ENCODE measurements at regions not wholly inside any gene's neighbourhood (a gene's known extent, or its start where the extent isn't known, plus 50 kb on each side); places are given as distances from the start of the nearest gene placed in this dataset.
"Not testable (repeated sequence)": the region's sequence is repeated elsewhere in the genome, so short reads cannot be mapped to it uniquely, and the experiment has no call there.

DNA sequence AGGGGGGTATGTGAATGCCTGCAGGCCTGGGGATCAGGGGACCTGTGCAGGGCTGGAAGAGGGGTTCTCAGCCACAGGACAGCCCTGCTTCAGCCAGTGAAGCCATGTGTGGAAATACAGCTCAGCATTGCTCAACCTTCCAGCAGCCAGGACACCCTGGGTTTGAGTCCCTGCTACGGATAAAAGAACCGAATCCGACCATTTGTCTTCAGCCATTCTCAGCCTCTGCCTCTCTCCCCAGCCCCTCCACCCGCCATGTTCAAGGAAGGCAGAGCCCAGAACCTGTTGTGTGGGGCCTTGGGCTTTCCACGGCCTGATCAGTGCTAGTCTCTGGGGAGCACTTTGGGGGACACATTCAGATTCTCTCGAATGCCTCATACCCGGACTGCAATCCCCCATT, 337.5 kb downstream of the PREX1 start:
- DNase-seq: not testable (repeated sequence)

DNA sequence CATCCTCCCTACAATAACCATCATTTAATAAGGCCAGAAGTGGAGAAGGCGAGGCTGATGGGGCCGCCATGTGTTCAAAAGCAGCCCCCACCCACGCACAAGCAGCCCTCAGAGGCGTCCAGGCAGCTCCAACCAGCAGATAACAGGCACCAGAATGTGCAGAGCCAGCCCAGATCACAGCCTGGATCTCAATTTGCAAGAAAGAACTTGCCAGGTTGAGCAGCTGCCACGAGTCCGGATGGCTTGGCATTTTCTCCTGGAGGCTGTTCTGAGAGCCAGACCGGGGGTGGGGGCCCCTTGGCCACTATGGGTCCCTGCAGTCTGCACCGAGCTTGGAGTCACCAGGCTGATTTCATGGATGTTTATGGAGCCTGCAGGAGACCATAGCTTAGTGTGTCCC, 338.1 kb downstream of the PREX1 start:
- no peak for DNase-seq

DNA sequence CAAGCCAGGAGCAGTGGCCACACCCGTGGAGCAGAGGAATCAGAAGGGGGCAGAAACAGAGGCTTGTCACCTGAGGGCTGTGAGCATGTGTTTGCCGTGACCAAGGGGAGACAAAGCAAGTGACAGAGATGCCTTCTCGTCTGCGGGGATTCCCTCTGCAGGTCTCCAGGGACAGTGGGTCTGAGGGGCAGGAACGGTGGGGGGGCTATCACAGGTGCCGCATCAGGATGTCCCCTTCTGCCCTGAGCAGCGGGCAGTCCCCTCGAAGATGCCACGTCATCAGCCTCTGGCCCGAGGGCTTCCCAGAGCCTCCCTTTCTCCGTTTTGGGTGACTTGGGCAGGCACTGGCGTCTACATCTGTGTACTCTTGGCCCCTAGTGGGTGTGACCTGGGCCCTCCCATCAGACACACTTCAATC, 338.7 kb downstream of the PREX1 start:
- DNase-seq: no peak

DNA sequence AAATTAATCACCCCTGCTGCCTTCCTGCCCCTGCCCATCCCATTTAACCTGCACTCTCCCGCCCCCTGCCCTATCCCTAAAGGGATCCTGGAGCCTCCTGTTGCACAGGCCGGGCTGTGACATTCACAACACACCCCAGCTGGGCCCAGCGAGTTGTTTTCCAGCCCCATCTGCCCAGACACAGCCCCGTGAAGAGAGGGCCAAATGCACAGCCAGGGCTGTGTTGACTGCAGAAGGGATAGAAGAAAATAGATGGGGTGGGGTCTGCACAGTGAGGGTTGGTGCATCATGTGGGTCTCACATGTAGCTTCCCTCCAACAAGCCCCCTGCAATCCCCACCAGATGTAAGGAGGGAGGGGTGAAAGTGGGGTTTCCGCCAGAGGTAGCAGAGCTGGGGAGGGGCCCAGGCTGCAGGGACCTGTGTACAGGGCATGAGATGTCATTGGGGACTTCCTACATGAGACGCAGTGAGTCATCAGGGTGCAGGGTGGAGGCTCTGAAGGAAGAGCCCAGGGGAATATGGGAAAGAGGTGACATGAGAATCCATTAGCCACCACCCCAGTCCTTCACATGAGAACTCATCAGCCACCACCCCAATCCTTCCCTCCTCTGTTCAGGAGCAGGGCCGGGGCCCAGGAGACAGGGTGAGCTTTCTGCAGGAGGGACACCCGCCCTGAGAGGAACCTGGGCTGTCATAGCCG, 339.3 kb downstream of the PREX1 start:
- DNase-seq: not testable (repeated sequence)

DNA sequence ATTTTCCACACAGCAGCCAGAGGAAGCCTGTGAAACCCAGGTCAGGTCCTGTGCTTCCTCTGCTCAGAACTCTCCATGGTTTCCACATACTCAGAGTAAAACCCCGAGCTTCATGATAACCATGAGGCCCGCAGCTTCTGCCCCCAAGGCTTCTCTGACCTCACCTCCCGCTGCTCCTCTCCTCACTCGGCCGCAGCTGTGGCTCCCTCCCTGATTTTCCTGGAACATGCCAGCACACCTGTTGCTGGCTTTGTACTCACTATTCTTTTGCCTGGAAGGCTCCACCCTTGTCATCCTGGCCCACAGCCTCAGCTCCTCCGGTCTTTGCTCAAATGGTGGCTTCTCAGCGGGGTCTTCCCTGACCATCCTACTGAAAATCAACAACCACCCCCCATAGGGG, 341.7 kb downstream of the PREX1 start:
- no peak for DNase-seq

DNA sequence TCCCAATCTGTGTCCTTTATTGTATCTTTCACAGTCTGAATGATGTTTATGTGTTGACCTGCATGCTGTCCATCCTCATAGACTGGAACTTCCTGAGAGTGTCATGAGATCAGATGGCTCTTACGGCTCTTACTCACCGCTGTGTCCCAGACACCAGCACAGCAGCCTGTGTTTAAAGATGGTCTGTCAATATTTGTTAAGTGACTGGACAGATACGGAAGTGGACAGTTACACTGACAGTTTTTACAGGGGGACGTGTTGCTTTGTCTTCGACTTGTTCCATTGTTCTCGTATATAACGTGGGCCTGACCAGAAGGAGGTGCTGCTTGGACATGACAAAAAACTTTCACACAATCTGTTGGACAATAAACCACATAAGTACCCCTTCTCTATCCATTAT, 342.6 kb downstream of the PREX1 start:
- not testable (repeated sequence) for DNase-seq

DNA sequence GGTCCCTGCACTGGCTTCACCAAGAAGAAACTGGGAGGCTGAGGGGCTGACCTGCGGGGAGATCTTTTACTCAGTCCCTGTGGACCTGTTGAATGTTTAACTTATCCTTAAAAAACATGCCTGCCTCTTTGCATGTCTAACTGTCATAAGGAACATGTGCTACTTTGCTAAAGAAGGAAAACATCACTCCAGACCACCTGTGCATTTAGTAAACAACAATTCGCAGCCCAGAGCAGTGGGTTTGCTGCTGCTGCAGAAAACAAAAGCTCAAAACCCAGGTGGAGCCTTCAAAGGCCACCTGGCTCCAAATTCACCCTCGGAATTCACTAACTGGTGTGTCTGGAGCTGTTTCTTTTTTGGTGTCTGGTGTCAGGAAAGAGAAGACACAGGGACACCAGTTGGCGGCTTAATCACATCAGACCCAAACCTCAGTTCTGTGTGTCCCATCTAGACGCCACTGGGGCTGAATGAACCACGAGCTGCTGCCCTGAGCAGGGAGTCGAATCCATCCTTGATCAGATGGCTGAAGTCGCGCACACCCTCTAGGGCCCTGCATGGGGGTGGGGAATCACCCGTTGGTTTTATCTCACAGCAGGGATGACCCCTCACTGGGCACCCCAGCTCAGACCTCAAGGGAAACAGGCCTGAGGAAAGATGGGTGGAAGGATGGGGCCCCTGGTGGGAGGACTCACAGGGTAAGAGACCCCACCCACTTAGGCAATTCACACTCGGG, 344.3 kb downstream of the PREX1 start:
- DNase-seq: no peak

DNA sequence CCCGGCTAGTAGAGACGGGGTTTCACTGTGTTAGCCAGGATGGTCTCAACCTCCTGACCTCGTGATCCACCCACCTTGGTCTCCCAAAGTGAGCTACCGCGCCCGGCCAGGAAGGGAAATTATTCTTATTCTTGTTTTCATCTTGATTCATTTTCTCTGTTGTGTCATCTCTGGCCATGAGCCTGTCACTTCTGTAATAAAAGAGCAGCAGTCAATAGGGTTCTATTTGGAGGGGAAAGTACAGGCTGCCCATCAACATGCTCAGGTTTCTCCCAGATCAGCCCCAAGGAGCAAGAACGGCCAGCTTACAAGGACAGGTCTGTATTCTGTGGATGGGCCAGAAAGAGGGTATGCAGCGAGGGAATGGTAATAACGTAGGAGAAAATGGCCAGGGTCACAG, 345.0 kb downstream of the PREX1 start:
- no peak for DNase-seq

DNA sequence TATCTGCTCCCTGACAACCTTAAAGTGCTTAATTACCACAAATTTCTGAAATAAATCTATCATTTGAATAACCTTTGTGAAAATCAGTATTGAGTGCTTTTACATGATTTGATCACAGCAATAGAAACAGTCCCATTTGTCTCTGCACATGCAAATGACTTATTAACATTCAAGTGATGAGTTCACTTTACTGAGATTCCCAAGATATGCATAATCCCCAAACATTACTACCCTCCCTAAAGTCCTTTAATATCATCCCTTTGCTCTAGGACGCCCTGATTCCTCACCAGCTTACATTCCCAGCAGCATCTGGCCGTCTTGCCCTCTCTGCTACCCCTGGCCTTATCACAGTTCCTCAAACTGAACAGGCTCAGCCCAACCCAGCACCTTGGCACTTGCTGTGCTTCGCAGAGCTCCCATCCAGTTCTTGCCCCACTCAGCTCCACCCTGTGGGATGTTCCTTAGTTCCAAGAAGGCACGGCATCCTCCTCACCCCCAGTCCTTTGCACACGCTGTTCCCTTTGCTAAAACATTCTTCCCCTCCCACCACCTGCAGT, 347.5 kb downstream of the PREX1 start:
- no peak for DNase-seq

DNA sequence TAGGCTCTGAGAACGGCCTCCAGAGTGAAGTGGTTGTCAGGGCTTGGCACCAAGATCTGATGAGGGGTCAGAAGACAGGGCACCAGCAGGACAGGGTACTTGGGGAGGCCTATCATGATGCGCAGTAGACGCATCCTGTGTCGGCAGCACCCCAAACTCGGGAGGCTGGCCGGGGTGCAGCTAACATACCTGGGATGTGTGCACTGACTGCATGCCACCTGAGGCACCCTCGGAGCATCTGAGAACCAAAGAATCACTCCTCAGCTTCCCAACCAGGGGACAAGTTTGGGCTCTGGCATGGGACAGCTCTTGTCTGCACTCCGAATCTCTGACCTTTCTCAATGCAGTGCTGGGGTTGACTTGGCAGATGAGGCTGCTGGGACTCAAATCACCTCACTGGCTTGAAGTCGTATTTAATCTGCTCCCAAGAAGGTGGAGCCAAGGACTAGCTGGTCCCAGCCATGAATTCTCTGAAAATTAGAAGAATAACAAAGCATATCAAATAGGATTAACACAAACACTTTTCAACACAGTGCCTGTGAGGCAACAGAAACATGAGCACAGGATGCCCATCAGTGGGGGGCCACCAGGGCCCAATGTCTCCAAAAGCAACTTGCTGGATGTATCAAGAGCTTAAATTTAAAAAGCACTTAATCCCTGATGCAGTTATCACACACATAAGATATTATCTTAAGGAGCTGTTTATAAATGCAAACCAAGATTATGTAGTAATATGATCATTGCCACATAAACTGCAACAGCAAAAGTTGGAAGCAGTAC, 348.8 kb downstream of the PREX1 start:
- no peak for DNase-seq

DNA sequence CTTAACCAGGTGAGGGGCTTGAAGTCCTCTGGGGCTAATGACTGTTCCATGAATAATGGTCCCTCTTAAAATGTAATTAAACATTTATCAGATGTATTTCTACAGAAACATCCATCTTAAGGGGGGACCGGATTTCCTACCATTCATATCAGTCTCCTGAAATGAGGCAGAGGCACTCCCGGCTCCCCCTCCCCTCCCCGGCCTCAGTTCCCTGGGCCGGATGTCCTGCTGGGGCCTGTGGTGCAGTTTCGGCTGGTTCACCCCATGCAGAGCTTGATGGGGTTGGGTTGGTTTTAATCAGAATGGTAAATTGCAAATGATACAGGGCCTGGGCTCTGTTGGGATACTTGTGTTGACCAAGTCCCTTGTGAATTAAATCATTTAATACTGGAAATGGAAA, 349.4 kb downstream of the PREX1 start:
- peak; percentile 64 for DNase-seq

DNA sequence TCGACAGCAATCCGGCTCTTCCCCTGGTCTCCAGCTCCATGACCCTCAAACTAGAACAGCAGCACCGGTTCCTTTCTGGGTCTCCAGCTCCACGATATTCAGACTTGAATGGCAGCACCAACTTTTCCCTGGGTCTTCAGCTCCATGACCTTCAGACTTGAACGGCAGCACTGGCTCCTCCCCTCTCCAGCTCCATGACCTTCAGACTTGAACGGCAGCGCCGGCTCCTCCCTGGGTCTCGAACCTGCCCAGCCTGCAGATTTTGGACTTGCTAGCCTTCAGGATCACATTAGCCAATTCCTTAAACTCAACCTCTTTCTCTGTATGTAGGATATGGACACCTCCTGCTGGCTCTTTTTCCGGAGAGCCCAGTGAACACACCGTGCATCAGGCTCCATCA, 350.9 kb downstream of the PREX1 start:
- DNase-seq: no peak

DNA sequence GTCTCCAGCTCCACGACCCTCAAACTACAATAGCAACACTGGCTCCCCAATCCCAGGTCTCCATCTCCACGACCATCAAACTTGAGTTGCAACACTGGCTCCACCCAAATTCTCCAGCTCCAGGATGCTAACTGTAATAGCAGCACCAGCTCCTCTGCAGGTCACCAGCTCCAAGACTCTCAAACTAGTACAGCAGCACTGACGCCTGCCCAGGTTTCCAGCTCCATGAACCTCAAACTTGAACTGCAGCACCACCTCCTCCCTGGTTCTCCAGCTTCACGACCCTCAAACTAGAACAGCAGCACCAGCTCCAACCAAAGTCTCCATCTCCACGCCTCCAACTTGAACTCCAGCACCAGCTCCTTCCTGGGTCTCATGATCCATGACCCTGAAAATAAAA, 353.8 kb downstream of the PREX1 start:
- DNase-seq: no peak

DNA sequence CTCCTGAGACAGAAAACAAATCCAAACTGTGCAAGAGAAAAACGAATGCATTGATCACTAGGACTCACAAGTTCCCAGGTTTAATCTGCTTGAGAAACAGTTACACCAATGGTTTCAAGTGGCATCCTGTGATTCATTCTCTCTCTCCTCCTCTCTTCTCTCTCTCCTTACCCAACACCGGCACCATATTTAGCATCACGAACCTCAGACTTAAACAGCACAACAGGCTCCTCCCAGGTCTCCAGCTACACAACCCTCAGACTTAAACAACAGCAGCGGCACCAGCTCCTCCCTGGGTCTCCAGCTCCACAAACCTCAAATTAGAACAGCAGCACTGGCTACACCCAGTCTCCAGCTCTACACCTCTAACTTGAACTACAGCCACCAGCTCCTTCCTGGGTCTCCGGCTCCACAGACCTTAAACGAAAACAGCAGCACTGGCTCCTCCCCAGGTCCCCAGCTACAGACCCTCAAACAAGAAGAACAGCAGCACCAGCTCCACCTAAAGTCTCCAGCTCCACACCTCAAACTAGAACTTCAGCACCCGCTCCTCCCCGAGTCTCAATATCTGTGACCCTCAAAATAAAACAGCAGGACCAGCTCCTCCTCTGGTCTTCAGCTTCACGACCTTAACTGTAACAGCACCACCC, 355.9 kb downstream of the PREX1 start:
- DNase-seq: no peak

DNA sequence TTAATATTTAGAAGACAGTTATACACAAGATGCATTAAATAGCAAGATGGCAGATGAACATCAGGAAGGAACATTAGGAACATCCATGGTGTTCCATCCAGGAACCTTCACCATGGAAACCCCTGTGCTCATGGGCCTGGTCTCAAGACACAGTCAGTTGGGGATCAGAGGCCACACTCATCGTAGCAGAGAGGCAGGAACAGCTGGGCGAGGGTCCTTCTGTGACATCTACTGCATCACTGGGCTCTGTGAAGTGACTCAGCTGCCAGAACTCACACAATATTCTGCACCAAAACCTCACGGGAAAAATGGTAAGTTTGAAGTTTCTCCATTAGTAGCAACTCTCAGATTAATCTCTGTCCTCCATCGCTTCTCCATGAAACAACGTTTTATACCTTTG, 356.6 kb downstream of the PREX1 start:
- DNase-seq: no peak

DNA sequence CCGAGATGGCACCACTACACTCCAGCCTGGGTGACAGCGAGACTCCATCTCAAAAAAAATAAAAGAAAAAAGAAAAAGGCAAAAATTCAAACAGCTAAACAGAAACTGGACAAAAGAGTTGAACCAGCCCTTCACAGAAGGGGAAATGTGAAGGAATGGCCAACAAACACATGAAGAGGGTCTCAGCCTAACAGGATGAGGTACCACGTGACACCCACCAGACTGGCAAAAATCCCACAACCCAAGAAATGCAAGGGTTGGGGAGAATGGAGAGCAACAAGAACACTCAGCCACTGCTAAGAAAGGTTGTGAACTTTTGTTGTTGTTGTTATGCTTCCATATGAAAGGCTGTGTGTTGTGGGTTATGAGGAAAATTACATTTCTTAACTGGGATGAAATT, 357.7 kb downstream of the PREX1 start:
- DNase-seq: no peak

DNA sequence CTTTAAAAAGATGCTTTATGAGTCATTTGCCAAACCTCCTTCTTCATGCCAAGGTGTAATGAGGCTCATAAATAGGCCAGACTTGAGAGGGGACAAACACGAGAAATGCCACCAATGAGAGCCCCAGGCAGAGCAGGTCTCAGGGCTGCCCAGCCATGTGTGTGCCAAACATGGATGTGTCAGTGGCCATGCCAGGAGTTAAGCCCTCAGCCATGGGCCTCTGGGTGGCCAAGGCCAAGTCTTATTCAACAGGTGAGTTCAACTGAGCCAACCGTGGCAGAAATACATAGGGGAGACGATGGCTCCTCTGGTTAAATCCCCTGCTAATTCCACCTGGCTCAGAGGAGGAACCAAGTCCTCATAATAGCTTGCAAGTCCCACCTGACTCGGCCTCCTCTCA, 358.8 kb downstream of the PREX1 start:
- no peak for DNase-seq

DNA sequence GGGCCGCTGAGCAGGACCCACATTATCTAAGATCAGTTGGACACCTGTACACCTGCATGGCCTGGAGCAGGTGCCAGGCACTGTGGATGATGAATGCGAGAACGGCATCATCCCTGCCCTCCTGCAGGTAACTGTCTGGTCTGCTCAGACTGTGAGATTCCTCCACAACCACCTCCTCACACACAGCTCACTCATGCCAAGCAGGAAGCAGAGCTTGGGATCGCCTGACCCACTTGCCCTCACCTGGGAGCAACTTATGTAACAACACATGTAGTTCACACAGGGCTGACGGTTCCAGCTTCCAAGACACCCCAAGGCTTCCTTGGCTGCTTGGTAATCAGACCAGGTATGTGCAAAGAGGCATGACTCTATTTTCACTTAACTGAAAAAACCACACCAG, 359.2 kb downstream of the PREX1 start:
- no peak for DNase-seq

DNA sequence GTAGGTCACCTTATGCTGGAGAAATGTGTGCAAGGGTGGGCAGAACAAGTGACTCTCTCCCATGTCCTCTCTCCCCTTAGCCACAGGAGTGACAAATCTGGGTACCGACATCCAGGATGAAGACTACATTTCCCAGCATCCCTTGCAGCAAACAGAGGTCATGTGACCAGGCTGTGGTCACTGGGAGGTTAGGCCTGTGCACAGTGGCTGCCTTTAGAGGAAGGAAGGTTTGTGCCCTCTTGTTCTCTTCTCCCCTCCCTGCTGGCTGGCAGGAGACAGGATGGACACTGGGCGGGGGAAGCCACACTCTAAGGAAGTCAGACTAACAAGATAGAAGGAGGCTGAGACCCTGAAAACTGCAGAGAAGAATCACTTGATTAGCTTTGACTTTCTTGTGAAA, 360.2 kb downstream of the PREX1 start:
- peak; percentile 51 for DNase-seq

DNA sequence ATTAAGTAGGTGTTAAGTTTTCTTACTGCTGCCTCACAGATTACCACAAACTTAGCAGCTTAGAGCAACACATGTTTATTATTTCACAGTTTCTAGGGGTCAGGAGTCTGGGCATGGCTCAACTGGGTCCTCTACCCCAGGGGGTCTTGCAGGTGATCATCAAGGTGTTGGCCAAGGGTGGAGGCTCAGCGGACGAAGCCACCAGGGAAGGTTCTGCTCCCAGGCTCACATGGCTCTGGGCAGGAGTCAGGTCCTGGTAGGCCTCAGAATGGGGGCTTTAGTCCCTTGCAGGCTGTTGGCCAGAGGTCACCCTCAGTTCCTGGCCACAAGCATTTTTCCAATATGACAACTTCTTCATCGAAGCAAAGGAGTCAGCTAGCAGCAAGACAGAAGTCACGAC, 362.5 kb downstream of the PREX1 start:
- DNase-seq: no peak

DNA sequence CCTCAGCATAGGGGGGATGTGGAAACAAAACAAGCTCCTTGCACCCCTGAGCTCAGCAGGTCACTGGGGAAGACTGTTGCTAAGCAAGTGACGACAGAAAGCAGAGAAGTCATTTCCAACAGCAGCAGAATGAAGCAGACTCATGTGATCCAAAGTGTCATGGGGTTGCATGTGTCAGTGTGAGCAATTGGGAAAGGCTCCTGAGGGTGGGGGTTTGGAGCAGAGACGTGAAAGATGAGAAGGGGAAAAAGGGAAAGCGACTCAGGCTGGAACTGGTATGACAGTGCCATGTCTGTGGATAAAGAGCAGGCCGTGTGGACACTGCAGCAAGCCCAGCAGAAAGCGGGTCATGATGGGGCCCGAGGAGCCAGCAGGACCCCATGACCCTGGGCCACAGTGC, 363.9 kb downstream of the PREX1 start:
- no peak for DNase-seq

DNA sequence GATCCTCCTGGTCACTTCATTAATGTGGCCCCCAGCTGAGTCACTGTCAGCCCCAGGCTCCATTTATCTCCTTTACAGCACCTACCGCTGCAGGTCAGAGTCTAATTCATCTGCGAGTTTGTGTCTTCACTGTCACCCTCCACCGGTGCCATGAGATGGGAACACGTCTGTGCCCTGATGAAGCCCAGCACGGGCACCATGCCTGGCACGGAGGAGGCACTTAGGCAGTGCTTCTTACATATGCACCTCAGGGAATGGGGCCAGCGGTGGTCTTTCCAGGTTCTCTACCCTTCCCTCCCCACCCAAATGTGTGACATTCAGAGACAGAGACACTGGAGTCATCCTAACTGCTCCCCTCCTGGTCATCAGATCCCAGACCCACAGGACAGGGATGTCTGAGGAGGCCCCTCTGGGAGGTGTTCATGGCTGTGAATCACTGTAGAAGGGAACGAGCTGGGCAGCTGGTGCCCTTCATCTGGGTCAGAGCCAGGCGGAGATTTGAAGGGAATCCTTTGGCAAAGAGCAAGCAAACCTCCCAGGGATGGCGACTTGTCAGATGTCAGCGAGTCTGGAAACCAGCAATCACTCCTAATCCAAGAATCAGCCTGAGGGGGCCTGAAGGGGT, 364.6 kb downstream of the PREX1 start:
- DNase-seq: no peak

DNA sequence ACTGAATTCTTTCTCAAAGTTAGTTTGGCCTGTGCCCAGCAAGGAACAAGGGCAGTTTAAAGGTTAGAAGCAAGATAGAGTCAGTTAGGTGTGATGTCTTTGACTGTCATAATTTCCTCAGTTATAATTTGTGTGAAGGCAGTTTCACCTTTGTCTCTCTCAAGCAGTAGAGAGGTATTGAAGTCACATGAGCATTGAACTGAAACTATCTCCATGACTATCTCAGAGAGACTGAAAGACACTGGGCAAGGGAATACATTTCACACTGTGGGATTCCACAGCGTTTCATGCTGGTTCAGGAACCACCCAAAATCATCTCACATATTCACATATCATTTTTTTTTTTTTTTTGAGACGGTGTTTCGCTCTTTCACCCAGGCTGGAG, 366.1 kb downstream of the PREX1 start:
- no peak for DNase-seq

Data from activated CD4-positive, alpha-beta T cell treated with anti-CD3 and anti-CD28 coated beads, Interleukin-2, amount 50 U/mL, for 16 hours (primary cell).